H1 (cell line): ENCODE measurements at regions not wholly inside any gene's neighbourhood (a gene's known extent, or its start where the extent isn't known, plus 50 kb on each side); places are given as distances from the start of the nearest gene placed in this dataset.

Experiments
- ATF2 ChIP-seq: IDR thresholded peaks from 2 replicates; pipeline ENCODE4 v1.6.1; 2012; ENCODE audit warnings: low read length, inconsistent platforms
- CBX5 ChIP-seq: fragments of 300-800, 300-1000 bp; sonication (generic); IDR thresholded peaks from 2 replicates; pipeline ENCODE4 v1.7.1; 2016; ENCODE audit warnings: antibody characterized with exemption, low read length, low read depth
- CHD7 ChIP-seq: fragments of 300-600 bp; sonication (generic); IDR thresholded peaks from 2 replicates; pipeline ENCODE4 v1.7.1; 2012; ENCODE audit warnings: low read length, moderate library complexity, mild to moderate bottlenecking, inconsistent platforms; ENCODE audit not compliant: insufficient replicate concordance
- RNF2 ChIP-seq: fragments of 200-900, 300-1000 bp; sonication (generic); IDR thresholded peaks from 2 replicates; pipeline ENCODE4 v1.7.1; 2016; ENCODE audit warnings: borderline replicate concordance, low read depth, mild to moderate bottlenecking, antibody characterized with exemption, low read length; ENCODE audit not compliant: poor library complexity, severe bottlenecking; ENCODE audit errors: missing control alignments

GRCh38 chr4:66681962-66682361 lies 863.3 kb downstream of the CENPC start (continued):
- TF ChIP-seq CHD7 (no peak), CBX5 (no peak), RNF2 (no peak), ATF2 (no peak)
